Calu3 (cell line): ENCODE measurements at regions not wholly inside any gene's neighbourhood (a gene's known extent, or its start where the extent isn't known, plus 50 kb on each side); places are given as distances from the start of the nearest gene placed in this dataset.

ENCODE experiments used
- BruUV-seq: library from RNA; stranded (reverse); fragments of 400-500 nt; replicated peaks from 2 replicates; lab custom pipeline; 2021; lab: Mats Ljungman, UMichigan
- CTCF ChIA-PET: fragments of 300-600 bp; sonication (Branson Sonifier 250); formaldehyde crosslinking; loops from one replicate; lab custom pipeline; 2022; ENCODE audit warnings: antibody characterized with exemption; lab: Charles Lee
- DNase-seq: peaks from one replicate; pipeline ENCODE4 v3.0.0; 2022
- H3K27ac Mint-ChIP-seq: one replicate; pipeline ENCODE4 v1.8.0; 2022; ENCODE audit warnings: mixed read lengths; ENCODE audit not compliant: unreplicated experiment
- H3K27me3 Mint-ChIP-seq: one replicate; pipeline ENCODE4 v1.8.0; 2022; ENCODE audit warnings: mixed read lengths; ENCODE audit not compliant: unreplicated experiment
- H3K36me3 Mint-ChIP-seq: one replicate; pipeline ENCODE4 v1.8.0; 2022; ENCODE audit warnings: mild to moderate bottlenecking, moderate library complexity, mixed read lengths; ENCODE audit not compliant: insufficient read depth, unreplicated experiment
- H3K4me1 Mint-ChIP-seq: one replicate; pipeline ENCODE4 v1.8.0; 2022; ENCODE audit warnings: mild to moderate bottlenecking, low read depth, mixed read lengths; ENCODE audit not compliant: unreplicated experiment
- H3K4me3 Mint-ChIP-seq: one replicate; pipeline ENCODE4 v1.8.0; 2022; ENCODE audit warnings: mild to moderate bottlenecking, low read depth, moderate library complexity, mixed read lengths; ENCODE audit not compliant: unreplicated experiment
- H3K9me3 Mint-ChIP-seq: one replicate; pipeline ENCODE4 v1.8.0; 2022; ENCODE audit warnings: low read depth, mixed read lengths; ENCODE audit not compliant: unreplicated experiment
- CTCF ChIP-seq: fragments of 200-600 bp; IDR thresholded peaks from one replicate; pipeline ENCODE4 v1.8.0; 2022; ENCODE audit warnings: antibody characterized with exemption; ENCODE audit not compliant: unreplicated experiment
- intact Hi-C: fragments of 100-400 bp; cut with micrococcal nuclease; formaldehyde crosslinking; loops from one replicate; pipeline ENCODE4 v1.10.0; 2022; ENCODE audit not compliant: unreplicated experiment

GRCh38 chr12:74337951-74338350 is 199.7 kb upstream of the ATXN7L3B start:
- peaks cover 4% of the 10 kb centered on the region for H3K9me3 Mint-ChIP-seq
- DNase-seq: peak; percentile 24
- H3K27ac Mint-ChIP-seq: peak overlapping the region; percentile 43
- H3K27me3 Mint-ChIP-seq: no peaks in the 10 kb centered on the region
- no peaks in the 10 kb centered on the region for H3K36me3 Mint-ChIP-seq
- no TSS peak for BruUV-seq
- H3K4me3 Mint-ChIP-seq: no peak overlapping the region
- CTCF ChIA-PET: interaction anchor here (0.7 kb wide), 1 partner anchor 528 kb away, joined by 3 read pairs; no protein-coding TSS in a partner anchor
- TF ChIP-seq CTCF: no peak
- H3K4me1 Mint-ChIP-seq: peaks cover 41% of the 10 kb centered on the region
- intact Hi-C loops: loop anchor here (2.0 to 5.0 kb wide), 2 partner anchors 65 to 309 kb away; no protein-coding TSS in a partner anchor

GRCh38 chr12:74339211-74339610 is 198.4 kb upstream of the ATXN7L3B start:
- Mint-ChIP-seq H3K27ac (peak overlapping the region; percentile 1), H3K4me1 (peaks cover 49% of the 10 kb centered on the region), H3K27me3 (no peaks in the 10 kb centered on the region), H3K36me3 (no peaks in the 10 kb centered on the region), H3K4me3 (no peak overlapping the region), H3K9me3 (peaks cover 4% of the 10 kb centered on the region)
- no peak for DNase-seq
- BruUV-seq: no TSS peak
- intact Hi-C loops: loop anchor here (2.0 to 5.0 kb wide), 2 partner anchors 64 to 308 kb away; no protein-coding TSS in a partner anchor
- TF ChIP-seq CTCF: no peak
- CTCF ChIA-PET: no interaction called here

- BruUV-seq: no TSS peak
- Mint-ChIP-seq H3K4me1 (no peaks in the 10 kb centered on the region), H3K9me3 (peaks cover 12% of the 10 kb centered on the region), H3K36me3 (no peaks in the 10 kb centered on the region), H3K27me3 (no peaks in the 10 kb centered on the region), H3K27ac (no peak overlapping the region), H3K4me3 (no peak overlapping the region)
- CTCF ChIA-PET: interaction anchor here (0.7 kb wide), 1 partner anchor 38 kb away, joined by 3 read pairs; no protein-coding TSS in a partner anchor
- no peak for DNase-seq
- TF ChIP-seq CTCF: no peak
- intact Hi-C loops: no loop called here
Observed at GRCh38 chr12:74349925-74350324, 187.7 kb upstream of the ATXN7L3B start.

GRCh38 chr12:74365178-74365964 is 172.3 kb upstream of the ATXN7L3B start:
- CTCF ChIA-PET: no interaction called here
- DNase-seq: peak; percentile 50
- Mint-ChIP-seq H3K36me3 (no peaks in the 10 kb centered on the region), H3K27me3 (no peaks in the 10 kb centered on the region), H3K27ac (no peak overlapping the region), H3K4me3 (no peak overlapping the region), H3K4me1 (no peaks in the 10 kb centered on the region), H3K9me3 (peaks cover 3% of the 10 kb centered on the region)
- intact Hi-C loops: no loop called here
- TF ChIP-seq CTCF: no peak
- no TSS peak for BruUV-seq
